ENCODE measurements at regions not wholly inside any gene's neighbourhood (a gene's known extent, or its start where the extent isn't known, plus 50 kb on each side); places are given as distances from the start of the nearest gene placed in this dataset.

GRCh38 chr2:120814352-120814751, 78.7 kb downstream of the GLI2 start:
- ChIA-PET POLR2A (no interaction called here), RAD21 (ENCODE audit: unreplicated experiment) (no interaction called here), SMC1A (ENCODE audit: uncharacterized antibody, unreplicated experiment) (no interaction called here), CTCF (no interaction called here)
- TF ChIP-seq ZNF622 (IDR thresholded peaks at IDR 0.05) (no peak), ZNF384 (IDR thresholded peaks at IDR 0.05; ENCODE audit: borderline replicate concordance, low read depth, low read length) (no peak), MEF2A (IDR thresholded peaks at IDR 0.05; ENCODE audit: insufficient read depth, low read depth, low read length) (no peak), ZNF207 (IDR thresholded peaks at IDR 0.05; ENCODE audit: borderline replicate concordance) (no peak), POLR2A (IDR thresholded peaks at IDR 0.05; ENCODE audit: low read depth, low read length) (no peak), KLF5 (IDR thresholded peaks at IDR 0.05; ENCODE audit: partially characterized antibody) (no peak), USF1 (IDR thresholded peaks at IDR 0.05; ENCODE audit: borderline replicate concordance, extremely low read length, insufficient read depth, low read depth, low read length) (no peak), RELA (IDR thresholded peaks at IDR 0.05; ENCODE audit: borderline replicate concordance, partially characterized antibody) (no peak)
- BruUV-seq (replicated peaks) = no TSS peak
- no peak for FAIRE-seq
- intact Hi-C loops (cut with micrococcal nuclease; ENCODE audit: unreplicated experiment) (no loop called here), in situ Hi-C loops (cut with MboI) (no loop called here)
- WGBS (ENCODE audit: insufficient coverage, insufficient replicate concordance, low lambda C conversion rate, missing lambda C conversion rate) = 45% methylated on average over 6 of the region's 6 CpGs
- Histone ChIP-seq H3K27me3 (replicated peaks in 1 of 2; ENCODE audit: control insufficient read depth in 2 of 2, insufficient read depth in 2 of 2, low read length in 1 of 2) (peaks cover 0 to 3% of the 10 kb centered on the region in 2 experiments; a peak in 2 of 4 replicates), H3K4me2 (ENCODE audit: control insufficient read depth, insufficient read depth) (no peak overlapping the region), H3K36me3 (ENCODE audit: control insufficient read depth in 2 of 2, insufficient read depth in 2 of 2, low read length in 1 of 2) (no peaks in the 10 kb centered on the region), H3K9ac (ENCODE audit: control insufficient read depth, insufficient read depth, low read length) (no peak overlapping the region), H3K79me2 (ENCODE audit: control insufficient read depth, insufficient read depth, low read length) (no peaks in the 10 kb centered on the region), H2AFZ (ENCODE audit: control insufficient read depth, low read depth, low read length) (no peak overlapping the region), H3K4me1 (ENCODE audit: control insufficient read depth, insufficient read depth, low read length) (no peaks in the 10 kb centered on the region), H4K20me1 (ENCODE audit: control insufficient read depth, insufficient read depth) (no peaks in the 10 kb centered on the region), H3K9me3 (replicated peaks; ENCODE audit: control insufficient read depth, insufficient read depth, low read length) (no peaks in the 10 kb centered on the region), H3K27ac (ENCODE audit: control insufficient read depth, insufficient read depth) (no peak overlapping the region), H3K4me3 (no peak overlapping the region)
- no peak for DNase-seq (ENCODE audit: low read depth, low spot score)
- ATAC-seq = no peak

- ChIA-PET RAD21 (ENCODE audit: unreplicated experiment) (no interaction called here), CTCF (no interaction called here), POLR2A (no interaction called here), SMC1A (ENCODE audit: uncharacterized antibody, unreplicated experiment) (no interaction called here)
- no TSS peak for BruUV-seq (replicated peaks)
- Histone ChIP-seq H3K36me3 (ENCODE audit: control insufficient read depth in 2 of 2, insufficient read depth in 2 of 2, low read length in 1 of 2) (no peaks in the 10 kb centered on the region), H2AFZ (ENCODE audit: control insufficient read depth, low read depth, low read length) (no peak overlapping the region), H3K4me3 (no peak overlapping the region), H3K4me2 (ENCODE audit: control insufficient read depth, insufficient read depth) (no peak overlapping the region), H3K27me3 (replicated peaks in 1 of 2; ENCODE audit: control insufficient read depth in 2 of 2, insufficient read depth in 2 of 2, low read length in 1 of 2) (peaks cover 0 to 3% of the 10 kb centered on the region in 2 experiments; a peak in 2 of 4 replicates), H3K27ac (ENCODE audit: control insufficient read depth, insufficient read depth) (no peak overlapping the region), H3K9ac (ENCODE audit: control insufficient read depth, insufficient read depth, low read length) (no peak overlapping the region), H3K79me2 (ENCODE audit: control insufficient read depth, insufficient read depth, low read length) (no peaks in the 10 kb centered on the region), H3K9me3 (replicated peaks; ENCODE audit: control insufficient read depth, insufficient read depth, low read length) (no peaks in the 10 kb centered on the region), H3K4me1 (ENCODE audit: control insufficient read depth, insufficient read depth, low read length) (no peaks in the 10 kb centered on the region), H4K20me1 (ENCODE audit: control insufficient read depth, insufficient read depth) (no peaks in the 10 kb centered on the region)
- FAIRE-seq (no peak), ATAC-seq (no peak), DNase-seq (ENCODE audit: low read depth, low spot score) (no peak)
- 25% methylated on average over 12 of the region's 12 CpGs for WGBS (ENCODE audit: insufficient coverage, insufficient replicate concordance, low lambda C conversion rate, missing lambda C conversion rate)
- intact Hi-C loops (cut with micrococcal nuclease; ENCODE audit: unreplicated experiment) (no loop called here), in situ Hi-C loops (cut with MboI) (no loop called here)
- no peak for TF ChIP-seq CUX1 (IDR thresholded peaks at IDR 0.05; ENCODE audit: insufficient replicate concordance, low read depth, low read length)
- no peak for TF ChIP-seq GABPA (IDR thresholded peaks at IDR 0.05; ENCODE audit: low read depth)
- no peak for TF ChIP-seq SIX5 (IDR thresholded peaks at IDR 0.05; ENCODE audit: low read depth, low read length, severe bottlenecking)
- TF ChIP-seq POU2F2 (IDR thresholded peaks at IDR 0.05; ENCODE audit: borderline replicate concordance, low read depth, low read length) = no peak
- TF ChIP-seq EGR1 (IDR thresholded peaks at IDR 0.05; ENCODE audit: borderline replicate concordance in 1 of 2, low read depth in 2 of 2, low read length in 2 of 2) = no peak
These were observed 79.6 kb downstream of the GLI2 start for GRCh38 chr2:120815292-120815691.
